PC-3 (cell line): ENCODE measurements at regions not wholly inside any gene's neighbourhood (a gene's known extent, or its start where the extent isn't known, plus 50 kb on each side); places are given as distances from the start of the nearest gene placed in this dataset.

ENCODE experiments used
- CTCF ChIP-seq: fragments of 300-600 bp; sonication (generic); conservative IDR thresholded peaks from 2 replicates; pipeline ENCODE4 v1.5.1; 2017; ENCODE audit warnings: antibody characterized with exemption, low read depth, mild to moderate bottlenecking, low read length
- EZH2 ChIP-seq: fragments of 300-600 bp; sonication (generic); IDR thresholded peaks from one replicate; pipeline ENCODE4 v1.6.1; 2017; ENCODE audit warnings: antibody characterized with exemption, mild to moderate bottlenecking, low read length; ENCODE audit not compliant: unreplicated experiment
- EZH2phosphoT487 ChIP-seq: fragments of 300-600 bp; sonication (generic); IDR thresholded peaks from 2 replicates; pipeline ENCODE4 v1.6.1; 2018; ENCODE audit warnings: mild to moderate bottlenecking, antibody characterized with exemption, low read length, borderline replicate concordance

- no peak for TF ChIP-seq CTCF
- no peak for TF ChIP-seq EZH2
- TF ChIP-seq EZH2phosphoT487 = no peak
Measured at GRCh38 chr5:96339862-96340261, 93.2 kb downstream of the PCSK1 start.
